Body of pancreas (tissue), 4 donors: ENCODE measurements at regions not wholly inside any gene's neighbourhood (a gene's known extent, or its start where the extent isn't known, plus 50 kb on each side); places are given as distances from the start of the nearest gene placed in this dataset. TPM values are rescaled to one million over a fixed set of nuclear protein-coding genes. Genes with fewer than 3 reads are reported as not detected.

Source experiments
- ATAC-seq: fragments of 150-250 bp; one replicate; pipeline ENCODE4 v1.9.1; 2016
- DNase-seq, 4 donors: peaks; one replicate each; pipeline ENCODE4 v3.0.0-alpha.2; 2019
- H3K27ac ChIP-seq, 4 donors: fragments of 200-600 bp; sonication (generic); 1 replicate in 3 of 4; 2 replicates in 1 of 4; pipeline versions ENCODE4 v1.5.1 to v1.6.1; 2016 to 2019; ENCODE audit warnings: mild to moderate bottlenecking in 1 of 4, mixed read lengths in 1 of 4, moderate library complexity in 1 of 4
- H3K27me3 ChIP-seq, 2 donors: fragments of 200-600 bp; sonication (generic); one replicate each; pipeline ENCODE4 v1.6.0; 2016; ENCODE audit warnings: mild to moderate bottlenecking in 1 of 2
- H3K36me3 ChIP-seq, 2 donors: fragments of 200-600 bp; sonication (generic); replicated peaks in 1 of 2; 2 replicates each; pipeline ENCODE4 v1.5.1; 2016; ENCODE audit warnings: low read depth in 2 of 2; ENCODE audit not compliant: insufficient read depth in 1 of 2
- H3K4me1 ChIP-seq: fragments of 200-600 bp; sonication (generic); one replicate; pipeline ENCODE4 v1.6.0; 2016
- H3K4me3 ChIP-seq, 2 donors: fragments of 200-600 bp; sonication (generic); 1 replicate in 1 of 2; 2 replicates in 1 of 2; pipeline ENCODE4 v1.5.1; 2016 to 2019
- H3K9me3 ChIP-seq, 3 donors: fragments of 200-600 bp; sonication (generic); 1 replicate in 2 of 3; 2 replicates in 1 of 3; pipeline ENCODE4 v1.5.1; 2016
- CTCF ChIP-seq, 7 experiments: fragments of 450-650 bp in 4 of 7; fragments of 200-600 bp in 3 of 7; sonication (generic) in 3 of 7; IDR thresholded peaks; one replicate each; pipeline ENCODE4 v1.5.1; 2016 to 2019; ENCODE audit warnings: antibody characterized with exemption in 7 of 7
- POLR2A ChIP-seq, 3 donors: fragments of 450-650 bp; IDR thresholded peaks; one replicate each; pipeline ENCODE4 v1.6.1; 2016; ENCODE audit warnings: antibody characterized with exemption in 3 of 3, mild to moderate bottlenecking in 2 of 3
- WGBS, 2 donors: methylation state at CpG; one replicate each; pipeline ENCODE4 v1.1.5; 2017; 5-methylcytosine and 5-hydroxymethylcytosine counted together
- intact Hi-C: fragments of 100-400 bp; cut with DNase I; formaldehyde crosslinking; loops from one replicate; pipeline ENCODE4 v1.15.1; 2023
- microRNA counts, 2 donors: library from miRNA; unstranded; fragments of <30 nt; microRNA quantifications; one replicate each; lab custom pipeline; 2017
- microRNA-seq, 2 donors: library from miRNA; unstranded; fragments of <30 nt; microRNA quantifications; one replicate each; pipeline ENCODE4, GENCODE V29; 2016; ENCODE audit warnings: borderline number of aligned reads in 2 of 2, borderline replicate concordance in 2 of 2
- small RNA-seq: library from RNA; depleted of rRNA; stranded (forward); fragments of <200 nt; gene quantifications from one replicate; pipeline ENCODE3, GENCODE V24; 2016

DNA sequence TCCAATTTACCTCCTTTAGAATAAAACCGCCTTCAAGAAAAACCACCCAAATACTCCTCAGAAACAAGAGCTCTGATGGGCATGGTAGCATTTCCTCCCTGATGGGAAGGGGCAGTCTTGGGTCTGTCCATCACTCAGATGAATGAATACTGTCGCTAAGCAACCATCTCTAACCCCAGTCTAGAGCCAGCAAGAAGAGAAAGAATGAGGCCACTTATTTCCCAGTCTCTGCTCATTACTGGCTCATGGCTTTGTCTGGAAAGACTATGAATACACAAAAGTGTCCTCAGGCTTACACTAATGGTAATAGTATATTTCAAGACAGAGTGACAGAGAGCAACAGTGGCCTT lies 51.0 kb upstream of the F3 start:
- Histone ChIP-seq H3K9me3 (no peaks in the 10 kb centered on the region), H3K4me3 (no peak overlapping the region), H3K27me3 (no peaks in the 10 kb centered on the region), H3K27ac (no peak overlapping the region), H3K4me1 (peaks cover 9% of the 10 kb centered on the region), H3K36me3 (no peaks in the 10 kb centered on the region)
- ATAC-seq, result no peak
- intact Hi-C loops, result no loop called here
- TF ChIP-seq POLR2A (IDR thresholded peaks at IDR 0.05), result no peak
- TF ChIP-seq CTCF (IDR thresholded peaks at IDR 0.05), result no peak
- 94 to 97% methylated on average over 2 of the region's 2 CpGs for WGBS, 2 donors
- no peak for DNase-seq

GRCh38 chr1:94591823-94592570 lies 50.4 kb upstream of the F3 start:
- intact Hi-C loops, result no loop called here
- Histone ChIP-seq H3K27me3 (no peaks in the 10 kb centered on the region), H3K27ac (no peak overlapping the region), H3K36me3 (no peaks in the 10 kb centered on the region), H3K9me3 (no peaks in the 10 kb centered on the region), H3K4me1 (peaks cover 9% of the 10 kb centered on the region), H3K4me3 (no peak overlapping the region)
- ATAC-seq (no peak), DNase-seq (no peak)
- TF ChIP-seq POLR2A (IDR thresholded peaks at IDR 0.05), result no peak
- no peak for TF ChIP-seq CTCF (IDR thresholded peaks at IDR 0.05)
- WGBS, 2 donors, result 95 to 97% methylated on average over 7 of the region's 7 CpGs

MicroRNAs encoded in the stretch of these regions (microRNA counts, 767-probe panel; counts per million panel counts)
- 0 to 736 counts per million in 2 donors for microRNA hsa-miR-378g (lab: Ali Mortazavi, UCI)

Small RNAs in the stretch of these regions (microRNA-seq; reads per million reads assigned to microRNA genes)
- gene MIR378G, result 0 reads per million in 2 donors

Small RNAs in the stretch of these regions (small RNA-seq; reads per million reads assigned to genes)
- not detected for gene MIR378G
